Mesenchymal stem cell (in vitro differentiated cells and primary cell): ENCODE measurements at regions not wholly inside any gene's neighbourhood (a gene's known extent, or its start where the extent isn't known, plus 50 kb on each side); places are given as distances from the start of the nearest gene placed in this dataset.

ENCODE experiments used
- DNase-seq: peaks from one replicate; pipeline ENCODE4 v3.0.0-alpha.2; 2013
- H2AFZ ChIP-seq: one replicate; pipeline ENCODE4 v1.6.1; 2013; ENCODE audit warnings: low read depth, mild to moderate bottlenecking, control low read depth, inconsistent platforms, low read length, moderate library complexity
- H2AK5ac ChIP-seq: 2 replicates; pipeline ENCODE4 v1.6.1; 2013; ENCODE audit warnings: low read length, moderate library complexity, mild to moderate bottlenecking, inconsistent platforms; ENCODE audit not compliant: severe bottlenecking
- H2BK120ac ChIP-seq: one replicate; pipeline ENCODE4 v1.6.1; 2013; ENCODE audit warnings: low read depth, mild to moderate bottlenecking, inconsistent platforms, low read length, moderate library complexity
- H2BK12ac ChIP-seq, 2 experiments: one replicate each; pipeline ENCODE4 v1.6.1; 2013; ENCODE audit warnings: inconsistent platforms in 2 of 2, low read length in 2 of 2, mild to moderate bottlenecking in 2 of 2, moderate library complexity in 2 of 2, control low read depth in 1 of 2
- H2BK15ac ChIP-seq: one replicate; pipeline ENCODE4 v1.6.1; 2013; ENCODE audit warnings: mild to moderate bottlenecking, low read depth, inconsistent platforms; ENCODE audit not compliant: poor library complexity, severe bottlenecking
- H2BK5ac ChIP-seq: 2 replicates; pipeline ENCODE4 v1.6.1; 2013; ENCODE audit warnings: low read depth, mild to moderate bottlenecking, low read length, control low read depth, inconsistent platforms; ENCODE audit not compliant: poor library complexity, severe bottlenecking
- H3K14ac ChIP-seq, 2 experiments: one replicate each; pipeline ENCODE4 v1.6.1; 2013; ENCODE audit warnings: inconsistent platforms in 2 of 2, low read length in 2 of 2, control low read depth in 1 of 2, mild to moderate bottlenecking in 1 of 2, moderate library complexity in 1 of 2
- H3K18ac ChIP-seq, 2 experiments: one replicate each; pipeline ENCODE4 v1.6.1; 2013; ENCODE audit warnings: inconsistent platforms in 2 of 2, low read length in 2 of 2, control low read depth in 1 of 2, low read depth in 1 of 2, mild to moderate bottlenecking in 1 of 2
- H3K23ac ChIP-seq, 2 experiments: one replicate each; pipeline ENCODE4 v1.6.1; 2013; ENCODE audit warnings: inconsistent platforms in 2 of 2, low read length in 2 of 2, mild to moderate bottlenecking in 2 of 2, moderate library complexity in 2 of 2, control low read depth in 1 of 2
- H3K27ac ChIP-seq: 2 replicates; pipeline ENCODE4 v1.5.1; 2013; ENCODE audit warnings: mild to moderate bottlenecking, moderate library complexity, low read length, control low read depth, inconsistent platforms; ENCODE audit not compliant: poor library complexity, severe bottlenecking
- H3K27me3 ChIP-seq, 2 experiments: 2 replicates each; pipeline versions ENCODE4 v1.6.1 to v1.7.0; 2013; ENCODE audit warnings: low read length in 2 of 2, mild to moderate bottlenecking in 2 of 2, moderate library complexity in 2 of 2, control low read depth in 1 of 2, inconsistent platforms in 1 of 2; ENCODE audit not compliant: control insufficient read depth in 1 of 2, insufficient read depth in 1 of 2
- H3K36me3 ChIP-seq, 2 experiments: 2 replicates each; pipeline versions ENCODE4 v1.6.1 to v1.7.0; 2013; ENCODE audit warnings: low read length in 2 of 2, control low read depth in 1 of 2, inconsistent platforms in 1 of 2, low read depth in 1 of 2, mild to moderate bottlenecking in 1 of 2; ENCODE audit not compliant: insufficient read depth in 2 of 2, control insufficient read depth in 1 of 2
- H3K4ac ChIP-seq, 2 experiments: one replicate each; pipeline ENCODE4 v1.6.1; 2013; ENCODE audit warnings: inconsistent platforms in 2 of 2, low read length in 2 of 2, mild to moderate bottlenecking in 2 of 2, moderate library complexity in 2 of 2, control low read depth in 1 of 2, low read depth in 1 of 2
- H3K4me1 ChIP-seq: 2 replicates; pipeline ENCODE4 v1.6.1; 2013; ENCODE audit warnings: low read depth, low read length, control low read depth; ENCODE audit not compliant: control insufficient read depth, insufficient read depth
- H3K4me2 ChIP-seq: 2 replicates; pipeline ENCODE4 v1.6.1; 2013; ENCODE audit warnings: low read length, mild to moderate bottlenecking, inconsistent platforms; ENCODE audit not compliant: poor library complexity, severe bottlenecking
- H3K4me3 ChIP-seq, 2 experiments: 2 replicates each; pipeline versions ENCODE4 v1.5.1 to v1.7.0; 2013; ENCODE audit warnings: low read length in 2 of 2, mild to moderate bottlenecking in 2 of 2, control low read depth in 1 of 2, low read depth in 1 of 2; ENCODE audit not compliant: insufficient read depth in 1 of 2
- H3K79me1 ChIP-seq: replicated peaks from 2 replicates; pipeline ENCODE4 v1.6.1; 2013; ENCODE audit warnings: mild to moderate bottlenecking, control low read depth, low read length, inconsistent platforms; ENCODE audit not compliant: poor library complexity, severe bottlenecking
- H3K9ac ChIP-seq: 2 replicates; pipeline ENCODE4 v1.7.0; 2013; ENCODE audit warnings: mild to moderate bottlenecking, low read length, moderate library complexity
- H3K9me3 ChIP-seq: 2 replicates; pipeline ENCODE4 v1.7.0; 2013; ENCODE audit warnings: mild to moderate bottlenecking, low read length; ENCODE audit not compliant: control insufficient read depth
- H4K8ac ChIP-seq: one replicate; pipeline ENCODE4 v1.6.1; 2013; ENCODE audit warnings: inconsistent platforms, mild to moderate bottlenecking, low read length, moderate library complexity
- H4K91ac ChIP-seq: one replicate; pipeline ENCODE4 v1.6.1; 2013; ENCODE audit warnings: mild to moderate bottlenecking, low read length, inconsistent platforms
- WGBS: methylation state at CpG from one replicate; pipeline ENCODE4 v1.1.7; 2013; ENCODE audit warnings: mixed read lengths; 5-methylcytosine and 5-hydroxymethylcytosine counted together

GRCh38 chr6:166017032-166017635 lies 150.5 kb downstream of the TBXT start:
- Histone ChIP-seq H3K27me3 (peaks cover 0 to 15% of the 10 kb centered on the region in 2 experiments), H2AK5ac (no peak overlapping the region), H2BK5ac (no peak overlapping the region), H3K4me3 (no peak overlapping the region), H3K4me1 (no peaks in the 10 kb centered on the region), H3K4me2 (no peak overlapping the region), H4K91ac (no peak overlapping the region), H3K23ac (no peak overlapping the region), H3K4ac (no peak overlapping the region), H3K36me3 (no peaks in the 10 kb centered on the region), H2BK15ac (no peak overlapping the region), H3K9ac (no peak overlapping the region), H3K79me1 (no peaks in the 10 kb centered on the region), H3K27ac (no peak overlapping the region), H3K9me3 (peaks cover 51% of the 10 kb centered on the region), H3K18ac (no peak overlapping the region), H2AFZ (no peak overlapping the region), H4K8ac (no peak overlapping the region), H2BK120ac (no peak overlapping the region), H2BK12ac (no peak overlapping the region), H3K14ac (no peak overlapping the region)
- no peak for DNase-seq
- no CpG with 5 or more reads among the region's 1 CpG for WGBS

GRCh38 chr6:166014966-166015365 lies 152.7 kb downstream of the TBXT start:
- WGBS, result 53% methylated on average over 4 of the region's 5 CpGs

GRCh38 chr6:166010136-166010960 lies 157.3 kb downstream of the TBXT start:
- Histone ChIP-seq H3K36me3 (no peaks in the 10 kb centered on the region), H3K9me3 (peaks cover 10% of the 10 kb centered on the region), H3K9ac (no peak overlapping the region), H3K79me1 (no peaks in the 10 kb centered on the region), H2BK15ac (no peak overlapping the region), H2BK5ac (no peak overlapping the region), H3K18ac (no peak overlapping the region), H3K27me3 (peaks cover 0 to 73% of the 10 kb centered on the region in 2 experiments), H3K23ac (no peak overlapping the region), H3K27ac (no peak overlapping the region), H3K4me2 (no peak overlapping the region), H3K14ac (no peak overlapping the region), H4K91ac (no peak overlapping the region), H2BK12ac (no peak overlapping the region), H3K4me1 (peaks cover 23% of the 10 kb centered on the region), H4K8ac (no peak overlapping the region), H2BK120ac (no peak overlapping the region), H3K4ac (no peak overlapping the region), H3K4me3 (no peak overlapping the region), H2AFZ (no peak overlapping the region), H2AK5ac (no peak overlapping the region)
- WGBS, result 57% methylated on average over 11 of the region's 11 CpGs
- no peak for DNase-seq

More at GRCh38 chr6:166014966-166015365, 152.7 kb downstream of the TBXT start:
- Histone ChIP-seq H4K91ac (no peak overlapping the region), H3K27me3 (peaks cover 0 to 31% of the 10 kb centered on the region in 2 experiments), H2AFZ (no peak overlapping the region), H3K4me1 (no peaks in the 10 kb centered on the region), H2BK120ac (no peak overlapping the region), H3K23ac (no peak overlapping the region), H2AK5ac (no peak overlapping the region), H2BK15ac (no peak overlapping the region), H3K9me3 (peaks cover 48% of the 10 kb centered on the region), H3K4me3 (no peak overlapping the region), H3K79me1 (no peaks in the 10 kb centered on the region), H3K27ac (no peak overlapping the region), H3K14ac (no peak overlapping the region), H2BK5ac (no peak overlapping the region), H4K8ac (no peak overlapping the region), H3K36me3 (no peaks in the 10 kb centered on the region), H3K9ac (no peak overlapping the region), H3K4me2 (no peak overlapping the region), H3K18ac (no peak overlapping the region), H3K4ac (no peak overlapping the region), H2BK12ac (no peak overlapping the region)
- DNase-seq, result no peak

- Histone ChIP-seq H3K36me3 (no peaks in the 10 kb centered on the region), H4K8ac (no peak overlapping the region), H2BK120ac (no peak overlapping the region), H4K91ac (no peak overlapping the region), H3K4me1 (peaks cover 28% of the 10 kb centered on the region), H3K79me1 (no peaks in the 10 kb centered on the region), H3K27ac (no peak overlapping the region), H3K9ac (no peak overlapping the region), H3K14ac (no peak overlapping the region), H3K9me3 (peaks cover 6% of the 10 kb centered on the region), H2AK5ac (peak overlapping the region; percentile 41), H3K27me3 (peaks cover 0 to 79% of the 10 kb centered on the region in 2 experiments), H3K18ac (no peak overlapping the region), H3K4me2 (peak overlapping the region; percentile 99), H3K23ac (no peak overlapping the region), H2BK15ac (peak overlapping the region; percentile 15), H3K4ac (no peak overlapping the region), H2AFZ (no peak overlapping the region), H3K4me3 (peak overlapping the region in 1 of 2 experiments; percentile 75), H2BK5ac (no peak overlapping the region), H2BK12ac (no peak overlapping the region)
- 66% methylated on average over 3 of the region's 8 CpGs for WGBS
- DNase-seq, result no peak
These were observed 158.1 kb downstream of the TBXT start for GRCh38 chr6:166009385-166010031.
